ENCODE measurements at regions not wholly inside any gene's neighbourhood (a gene's known extent, or its start where the extent isn't known, plus 50 kb on each side); places are given as distances from the start of the nearest gene placed in this dataset.

- no peaks in the 10 kb centered on the region for H3K4me1 ChIP-seq (ENCODE audit: insufficient read depth, low read length)
- ChIA-PET CTCF (no interaction called here), POLR2A (no interaction called here)
- DNase-seq (no peak), ATAC-seq (ENCODE audit: poor library complexity) (no peak)
- Mint-ChIP-seq H3K4me1 (ENCODE audit: low read depth) (no peaks in the 10 kb centered on the region), H3K36me3 (ENCODE audit: low read depth) (no peaks in the 10 kb centered on the region), H3K4me3 (no peak overlapping the region), H3K27ac (no peak overlapping the region), H3K9me3 (peaks cover 3% of the 10 kb centered on the region), H3K27me3 (no peaks in the 10 kb centered on the region)
- no peak overlapping the region for H3K27ac ChIP-seq (ENCODE audit: low read depth in 1 of 2, low read length in 2 of 2)
- H3K36me3 ChIP-seq (ENCODE audit: insufficient read depth, low read length): no peaks in the 10 kb centered on the region
- H3K4me3 ChIP-seq (ENCODE audit: low read length): no peak overlapping the region
- no peaks in the 10 kb centered on the region for H3K9me3 ChIP-seq (ENCODE audit: control insufficient read depth in 1 of 2, insufficient read depth in 1 of 2, low read length in 2 of 2)
- intact Hi-C loops (cut with DNase I, micrococcal nuclease): no loop called here
- no peak for TF ChIP-seq CTCF (IDR thresholded peaks at IDR 0.05)
- H3K27me3 ChIP-seq (ENCODE audit: control insufficient read depth in 1 of 2, insufficient read depth in 2 of 2, low read length in 2 of 2): no peaks in the 10 kb centered on the region
These were observed 318.4 kb downstream of the SLC6A15 start for GRCh38 chr12:84594157-84594556.

- no peaks in the 10 kb centered on the region for H3K4me1 Mint-ChIP-seq (ENCODE audit: low read depth)
- intact Hi-C loops (cut with DNase I, micrococcal nuclease): no loop called here
- H3K4me3 Mint-ChIP-seq: no peak overlapping the region
- Histone ChIP-seq H3K4me1 (ENCODE audit: insufficient read depth, low read length) (no peaks in the 10 kb centered on the region), H3K27ac (ENCODE audit: low read depth in 1 of 2, low read length in 2 of 2) (no peak overlapping the region), H3K27me3 (ENCODE audit: control insufficient read depth in 1 of 2, insufficient read depth in 2 of 2, low read length in 2 of 2) (no peaks in the 10 kb centered on the region), H3K36me3 (ENCODE audit: insufficient read depth, low read length) (no peaks in the 10 kb centered on the region), H3K4me3 (ENCODE audit: low read length) (no peak overlapping the region), H3K9me3 (ENCODE audit: control insufficient read depth in 1 of 2, insufficient read depth in 1 of 2, low read length in 2 of 2) (no peaks in the 10 kb centered on the region)
- ChIA-PET CTCF (no interaction called here), POLR2A (no interaction called here)
- DNase-seq (no peak), ATAC-seq (ENCODE audit: poor library complexity) (no peak)
- H3K9me3 Mint-ChIP-seq: peaks cover 3% of the 10 kb centered on the region
- H3K27me3 Mint-ChIP-seq: no peaks in the 10 kb centered on the region
- no peaks in the 10 kb centered on the region for H3K36me3 Mint-ChIP-seq (ENCODE audit: low read depth)
- no peak overlapping the region for H3K27ac Mint-ChIP-seq
- no peak for TF ChIP-seq CTCF (IDR thresholded peaks at IDR 0.05)
These were observed 326.7 kb downstream of the SLC6A15 start for GRCh38 chr12:84585776-84586395.

GRCh38 chr12:84572196-84572595 lies 340.4 kb downstream of the SLC6A15 start:
- peaks cover 3 to 9% of the 10 kb centered on the region in 2 experiments for H3K9me3 ChIP-seq (ENCODE audit: control insufficient read depth in 1 of 2, insufficient read depth in 1 of 2, low read length in 2 of 2)
- ATAC-seq (ENCODE audit: poor library complexity) (no peak), DNase-seq (no peak)
- Mint-ChIP-seq H3K4me3 (no peak overlapping the region), H3K27me3 (no peaks in the 10 kb centered on the region), H3K36me3 (ENCODE audit: low read depth) (no peaks in the 10 kb centered on the region), H3K9me3 (peaks cover 3% of the 10 kb centered on the region), H3K27ac (no peak overlapping the region), H3K4me1 (ENCODE audit: low read depth) (no peaks in the 10 kb centered on the region)
- no peaks in the 10 kb centered on the region for H3K27me3 ChIP-seq (ENCODE audit: control insufficient read depth in 1 of 2, insufficient read depth in 2 of 2, low read length in 2 of 2)
- ChIA-PET CTCF (no interaction called here), POLR2A (no interaction called here)
- H3K36me3 ChIP-seq (ENCODE audit: insufficient read depth, low read length): no peaks in the 10 kb centered on the region
- H3K4me3 ChIP-seq (ENCODE audit: low read length): no peak overlapping the region
- intact Hi-C loops (cut with DNase I, micrococcal nuclease): no loop called here
- H3K4me1 ChIP-seq (ENCODE audit: insufficient read depth, low read length): no peaks in the 10 kb centered on the region
- H3K27ac ChIP-seq (ENCODE audit: low read depth in 1 of 2, low read length in 2 of 2): no peak overlapping the region
- TF ChIP-seq CTCF (IDR thresholded peaks at IDR 0.05): no peak

Measured in CD4-positive, alpha-beta T cell (primary cell).